ENCODE measurements at regions not wholly inside any gene's neighbourhood (a gene's known extent, or its start where the extent isn't known, plus 50 kb on each side); places are given as distances from the start of the nearest gene placed in this dataset.
A peak's percentile ranks its signal among the peaks of the same experiment; 100 is the strongest.
"Not testable (repeated sequence)": the region's sequence is repeated elsewhere in the genome, so short reads cannot be mapped to it uniquely, and the experiment has no call there.

- Mint-ChIP-seq H3K9me3 (no peaks in the 10 kb centered on the region), H3K4me1 (no peaks in the 10 kb centered on the region), H3K27ac (ENCODE audit: unreplicated experiment) (no peak overlapping the region), H3K27me3 (ENCODE audit: low read depth) (peaks cover 9% of the 10 kb centered on the region), H3K4me3 (no peak overlapping the region), H3K36me3 (ENCODE audit: low read depth) (no peaks in the 10 kb centered on the region)
- TF ChIP-seq CTCF (conservative IDR thresholded peaks at IDR 0.05), result no peak
- DNase-seq (ENCODE audit: low read depth, low spot score), result no peak
Observed at GRCh38 chr1:108314815-108315214, 70.9 kb upstream of the NBPF4 start.

DNA sequence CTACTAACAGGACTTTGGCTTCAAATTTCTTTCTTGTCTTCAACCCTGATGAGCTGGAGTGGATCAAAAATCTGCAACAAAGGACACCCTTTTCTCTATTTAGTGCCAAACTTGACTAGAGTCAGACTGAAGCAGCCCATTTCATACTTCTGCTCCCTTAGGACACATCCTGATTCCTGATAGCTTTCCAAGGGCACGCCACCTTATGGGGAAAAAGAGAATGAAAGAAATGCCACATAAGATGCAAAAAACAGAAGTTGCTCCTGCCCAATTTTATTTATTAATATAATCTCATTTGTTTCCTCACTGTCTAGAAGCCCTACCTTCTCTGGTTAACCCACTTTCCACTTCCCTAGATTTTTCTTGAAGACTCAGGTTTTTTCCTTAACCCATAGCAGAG, 72.7 kb upstream of the NBPF4 start:
- no peak overlapping the region for H3K4me3 Mint-ChIP-seq
- peak; percentile 39 for TF ChIP-seq CTCF (conservative IDR thresholded peaks at IDR 0.05)
- H3K9me3 Mint-ChIP-seq, result no peaks in the 10 kb centered on the region
- H3K4me1 Mint-ChIP-seq, result no peaks in the 10 kb centered on the region
- no peak overlapping the region for H3K27ac Mint-ChIP-seq (ENCODE audit: unreplicated experiment)
- DNase-seq (ENCODE audit: low read depth, low spot score), result no peak
- H3K27me3 Mint-ChIP-seq (ENCODE audit: low read depth), result peaks cover 15% of the 10 kb centered on the region
- no peaks in the 10 kb centered on the region for H3K36me3 Mint-ChIP-seq (ENCODE audit: low read depth)

DNA sequence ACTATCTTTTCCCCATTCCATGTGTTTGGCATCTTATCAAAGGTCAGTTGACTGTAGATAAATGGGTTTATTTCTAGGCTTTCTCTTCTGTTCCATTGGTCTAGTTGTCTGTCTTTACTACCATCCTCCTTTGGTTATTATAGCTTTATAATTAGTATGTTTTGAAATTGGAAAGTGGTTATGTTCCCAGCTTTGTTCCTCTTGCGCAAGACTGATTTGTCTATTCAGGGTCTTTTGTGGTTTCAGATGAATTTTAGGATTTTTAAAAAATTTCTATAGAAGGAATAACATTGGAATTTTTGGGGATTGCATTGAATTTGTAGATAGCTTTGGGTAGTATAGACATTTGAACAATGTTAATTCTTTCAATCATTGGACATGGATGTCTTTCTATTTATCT, 77.0 kb upstream of the NBPF4 start:
- H3K27ac Mint-ChIP-seq (ENCODE audit: unreplicated experiment), result no peak overlapping the region
- no peaks in the 10 kb centered on the region for H3K9me3 Mint-ChIP-seq
- no peak overlapping the region for H3K4me3 Mint-ChIP-seq
- H3K27me3 Mint-ChIP-seq (ENCODE audit: low read depth), result peaks cover 6% of the 10 kb centered on the region
- no peak for DNase-seq (ENCODE audit: low read depth, low spot score)
- H3K36me3 Mint-ChIP-seq (ENCODE audit: low read depth), result no peaks in the 10 kb centered on the region
- no peaks in the 10 kb centered on the region for H3K4me1 Mint-ChIP-seq
- TF ChIP-seq CTCF (conservative IDR thresholded peaks at IDR 0.05), result no peak

GRCh38 chr1:108325338-108325737, 81.5 kb upstream of the NBPF4 start:
- not testable (repeated sequence) for H3K27me3 Mint-ChIP-seq (ENCODE audit: low read depth); DNase-seq (ENCODE audit: low read depth, low spot score); H3K27ac Mint-ChIP-seq (ENCODE audit: unreplicated experiment); H3K9me3 Mint-ChIP-seq; H3K36me3 Mint-ChIP-seq (ENCODE audit: low read depth); H3K4me3 Mint-ChIP-seq; H3K4me1 Mint-ChIP-seq

GRCh38 chr1:108327534-108328466, 83.9 kb upstream of the NBPF4 start:
- no peak overlapping the region for H3K27ac Mint-ChIP-seq (ENCODE audit: unreplicated experiment)
- TF ChIP-seq CTCF (conservative IDR thresholded peaks at IDR 0.05), result peak; percentile 30
- H3K27me3 Mint-ChIP-seq (ENCODE audit: low read depth), result peaks cover 4% of the 10 kb centered on the region
- H3K9me3 Mint-ChIP-seq, result peaks cover 4% of the 10 kb centered on the region
- no peak overlapping the region for H3K4me3 Mint-ChIP-seq
- DNase-seq (ENCODE audit: low read depth, low spot score), result no peak
- H3K36me3 Mint-ChIP-seq (ENCODE audit: low read depth), result no peaks in the 10 kb centered on the region
- no peaks in the 10 kb centered on the region for H3K4me1 Mint-ChIP-seq

DNA sequence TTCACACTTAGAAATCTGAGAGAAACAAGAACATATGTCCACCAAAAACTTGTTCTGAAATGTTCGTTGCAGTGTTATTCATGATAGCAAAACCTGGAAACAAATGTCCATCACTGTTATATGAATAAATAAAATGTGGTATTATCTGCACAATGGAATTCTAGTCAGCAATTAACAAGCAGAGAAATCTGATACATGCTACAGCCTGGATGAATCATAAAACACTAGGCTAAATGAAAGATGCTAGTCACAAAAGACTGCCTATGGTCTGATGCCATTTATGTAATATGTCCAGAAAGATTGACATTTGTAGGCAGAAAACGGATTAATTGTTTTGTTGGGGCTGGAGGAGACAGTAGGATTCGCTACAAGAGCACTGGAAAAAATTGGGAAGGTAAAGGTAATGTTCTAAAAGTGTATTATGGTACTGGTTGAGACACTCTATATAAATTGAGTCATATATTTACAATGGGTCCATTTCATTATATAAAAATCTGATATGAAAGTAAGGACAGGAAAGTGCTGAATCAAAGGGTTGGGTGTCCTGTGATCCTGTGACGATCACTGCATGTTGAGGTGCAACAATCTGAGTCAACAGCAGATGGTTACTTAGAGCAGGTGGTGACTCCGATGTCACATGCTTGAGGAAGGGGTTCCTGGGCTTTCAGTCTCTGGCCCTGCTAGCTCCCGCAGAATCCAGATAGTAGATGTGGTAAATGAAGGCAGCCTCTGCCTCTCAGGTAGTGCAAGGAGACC, 102.1 kb upstream of the NBPF4 start:
- DNase-seq (ENCODE audit: low read depth, low spot score), result no peak
- Mint-ChIP-seq H3K4me3 (no peak overlapping the region), H3K36me3 (ENCODE audit: low read depth) (no peaks in the 10 kb centered on the region), H3K27ac (ENCODE audit: unreplicated experiment) (no peak overlapping the region), H3K4me1 (no peaks in the 10 kb centered on the region), H3K27me3 (ENCODE audit: low read depth) (no peaks in the 10 kb centered on the region), H3K9me3 (no peaks in the 10 kb centered on the region)
- TF ChIP-seq CTCF (conservative IDR thresholded peaks at IDR 0.05), result no peak

Data from neural crest cell (in vitro differentiated cells).